GM21786 (cell line): ENCODE measurements at regions not wholly inside any gene's neighbourhood (a gene's known extent, or its start where the extent isn't known, plus 50 kb on each side); places are given as distances from the start of the nearest gene placed in this dataset.

Source experiments
- ATAC-seq: cut with Tn5 transposase; IDR thresholded peaks from one replicate; pipeline ENCODE4 v1.9.1; 2021; ENCODE audit not compliant: unreplicated experiment

DNA sequence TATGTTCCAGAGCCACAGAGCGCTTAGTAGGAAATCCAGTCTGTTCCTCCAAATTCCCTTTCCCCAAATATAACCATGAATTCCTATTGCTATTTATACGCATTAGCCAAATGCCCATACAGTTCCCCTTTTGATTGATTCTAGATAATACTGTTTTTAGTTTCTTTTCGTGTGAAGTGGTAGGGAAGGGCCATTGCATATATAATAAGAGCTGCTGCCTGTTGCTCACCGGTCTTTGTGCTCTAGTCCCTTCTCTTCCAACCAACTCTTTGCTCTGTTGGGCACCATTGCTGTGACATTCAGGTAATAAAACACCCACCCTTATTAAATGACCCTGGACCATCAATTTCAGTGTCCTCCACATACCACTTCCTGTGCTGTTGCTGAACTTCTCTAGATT, 379.9 kb upstream of the KCNMB2 start:
- ATAC-seq: no peak

DNA sequence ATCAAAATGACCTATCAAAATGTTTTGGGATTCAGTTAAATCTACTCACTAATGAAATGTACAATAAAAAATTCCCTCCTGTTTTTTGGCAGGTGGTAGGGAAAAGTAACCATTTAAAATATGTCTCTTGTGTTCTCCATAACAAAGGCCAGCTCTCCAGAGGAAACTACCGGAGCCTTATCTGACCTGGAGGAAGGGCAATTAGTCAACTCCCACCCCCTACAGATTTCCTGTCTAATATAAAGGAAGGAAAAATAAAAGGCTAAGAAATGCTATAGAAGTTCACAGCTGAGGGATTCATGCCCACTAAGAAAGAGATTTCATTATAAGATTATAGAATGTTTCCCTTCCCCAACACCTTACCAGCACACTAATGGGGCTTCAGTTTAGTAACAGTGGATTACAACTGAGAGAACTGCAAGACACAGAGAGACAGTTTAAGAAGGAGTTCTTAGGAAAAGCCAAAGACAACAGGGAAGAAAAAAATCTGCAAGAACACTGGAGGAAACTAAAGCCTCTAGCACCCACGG, 376.5 kb upstream of the KCNMB2 start:
- ATAC-seq: no peak

DNA sequence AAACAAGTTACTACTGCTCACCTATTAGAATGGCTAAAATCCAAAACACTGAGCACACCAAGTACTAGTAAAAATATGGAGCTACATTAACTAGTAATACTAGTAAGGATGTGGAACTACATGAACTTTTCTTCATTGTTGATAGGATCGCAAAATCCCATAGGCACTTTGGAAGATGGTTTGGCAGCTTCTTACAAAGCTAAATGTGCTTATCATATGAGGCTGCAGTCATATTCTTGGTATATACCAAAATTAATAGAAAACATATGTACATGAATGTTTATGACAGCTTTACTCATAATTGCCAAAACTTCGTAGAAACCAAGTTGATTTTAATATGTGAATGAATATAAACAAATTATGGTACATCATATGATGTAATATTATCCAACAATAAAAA, 366.8 kb upstream of the KCNMB2 start:
- no peak for ATAC-seq

GRCh38 chr3:178170698-178171535, 365.3 kb upstream of the KCNMB2 start:
- no peak for ATAC-seq

GRCh38 chr3:178172121-178172520, 364.1 kb upstream of the KCNMB2 start:
- ATAC-seq: no peak

DNA sequence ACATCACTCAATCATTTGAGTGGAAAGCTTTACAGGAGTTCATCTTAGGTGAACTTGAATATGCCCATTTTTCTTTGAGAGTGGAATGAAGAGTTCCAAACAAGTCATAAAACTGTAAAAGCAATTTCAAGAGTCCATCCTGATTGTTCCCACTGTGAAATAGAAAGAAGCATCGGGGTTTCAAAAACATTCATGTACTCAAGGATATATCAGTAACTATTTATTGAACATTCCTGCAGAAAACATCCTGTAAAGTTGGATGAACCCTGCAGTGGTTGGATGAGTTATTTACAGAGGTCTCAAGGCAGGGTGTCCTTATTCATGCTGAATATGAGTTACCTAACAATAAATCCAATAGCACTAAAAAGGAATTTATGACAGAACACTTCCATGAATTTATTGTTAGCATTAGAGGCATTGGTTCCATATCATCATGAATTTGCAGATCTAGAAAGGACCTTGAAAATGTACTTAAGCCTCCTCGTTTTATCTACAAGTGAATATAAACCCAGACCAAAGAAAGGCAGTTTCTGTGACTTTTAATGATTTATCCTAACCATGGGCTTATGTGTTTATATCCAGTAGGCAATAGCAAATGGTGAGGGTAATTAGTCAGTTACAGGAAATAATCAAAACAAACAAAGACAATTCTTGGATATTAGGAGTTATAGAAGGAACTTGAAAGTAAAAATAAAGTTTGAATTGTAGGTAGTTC, 361.9 kb upstream of the KCNMB2 start:
- no peak for ATAC-seq

GRCh38 chr3:178181088-178181487, 355.1 kb upstream of the KCNMB2 start:
- ATAC-seq: no peak

DNA sequence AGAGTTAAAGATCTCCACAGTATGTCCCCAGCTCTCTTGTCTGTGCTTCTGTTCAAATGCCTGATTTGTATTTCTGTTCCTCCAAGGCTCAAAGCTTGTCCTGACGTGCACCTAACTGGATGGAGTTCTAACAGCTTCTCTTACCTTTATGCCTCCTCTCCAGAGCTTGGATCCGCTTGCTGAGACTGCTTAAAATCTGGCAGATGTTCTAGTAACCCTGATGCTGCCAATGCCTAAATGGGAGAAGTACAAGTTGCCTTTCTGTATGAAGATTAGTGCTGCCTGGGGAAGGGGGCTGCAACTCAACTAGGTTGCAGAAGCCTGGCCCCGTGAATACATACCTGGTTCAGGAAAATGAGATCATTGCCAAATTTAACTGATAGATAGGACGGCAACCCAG, 354.5 kb upstream of the KCNMB2 start:
- no peak for ATAC-seq

GRCh38 chr3:178182337-178182779, 353.9 kb upstream of the KCNMB2 start:
- ATAC-seq: no peak

DNA sequence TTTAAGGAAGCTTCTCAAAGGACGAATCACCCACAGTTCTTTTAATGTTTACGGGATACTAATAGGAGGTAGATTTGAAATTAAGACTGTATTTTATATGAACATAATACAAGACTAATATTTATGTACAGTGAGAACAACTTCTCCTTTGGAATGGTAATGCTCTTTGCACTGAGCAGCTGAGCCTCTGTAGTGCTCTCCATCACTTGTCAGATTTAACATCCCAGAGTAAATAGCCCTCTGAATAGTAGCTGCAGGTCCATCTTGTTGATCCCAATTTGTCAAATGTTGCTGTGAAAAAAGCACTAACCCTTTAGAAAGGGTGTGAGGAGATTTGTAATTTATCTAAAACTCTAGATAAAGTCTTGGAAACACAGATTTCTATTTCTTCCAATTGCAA, 351.4 kb upstream of the KCNMB2 start:
- no peak for ATAC-seq

GRCh38 chr3:178186666-178187065, 349.6 kb upstream of the KCNMB2 start:
- ATAC-seq: no peak

GRCh38 chr3:178189854-178190253, 346.4 kb upstream of the KCNMB2 start:
- ATAC-seq: no peak

GRCh38 chr3:178193846-178194245, 342.4 kb upstream of the KCNMB2 start:
- no peak for ATAC-seq

- ATAC-seq: no peak
Observed at GRCh38 chr3:178194539-178194938, 341.7 kb upstream of the KCNMB2 start.

- ATAC-seq: peak; percentile 82
Observed at GRCh38 chr3:178195824-178196223, 340.4 kb upstream of the KCNMB2 start.

GRCh38 chr3:178198329-178198728, 337.9 kb upstream of the KCNMB2 start:
- ATAC-seq: no peak

- no peak for ATAC-seq
Observed at GRCh38 chr3:178200316-178200715, 335.9 kb upstream of the KCNMB2 start.

- ATAC-seq: no peak
Observed at GRCh38 chr3:178201714-178202113, 334.5 kb upstream of the KCNMB2 start.

GRCh38 chr3:178202194-178202593, 334.0 kb upstream of the KCNMB2 start:
- no peak for ATAC-seq

- ATAC-seq: no peak
Observed at GRCh38 chr3:178203165-178203564, 333.1 kb upstream of the KCNMB2 start.

- ATAC-seq: no peak
Observed at GRCh38 chr3:178203650-178204049, 332.6 kb upstream of the KCNMB2 start.

DNA sequence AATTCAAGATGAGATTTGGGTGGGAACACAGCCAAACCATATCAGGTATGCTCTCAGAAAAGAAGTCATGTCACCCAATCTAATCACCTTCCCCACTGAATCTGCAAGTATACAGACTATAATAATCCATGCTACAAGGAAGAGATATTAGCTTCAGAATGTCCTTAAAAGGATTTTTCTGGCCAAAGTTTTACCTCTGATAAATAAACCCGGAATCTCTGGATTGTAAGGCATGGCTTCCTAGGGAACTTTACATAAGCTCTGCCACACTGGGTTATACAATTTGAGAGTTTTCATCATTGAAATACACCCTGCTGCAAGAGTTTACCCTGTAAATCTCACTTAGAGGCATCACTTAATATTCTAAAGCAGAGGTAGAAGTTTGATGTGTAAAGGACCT, 330.5 kb upstream of the KCNMB2 start:
- ATAC-seq: no peak
